GM21381 (cell line): ENCODE measurements at regions not wholly inside any gene's neighbourhood (a gene's known extent, or its start where the extent isn't known, plus 50 kb on each side); places are given as distances from the start of the nearest gene placed in this dataset.

Experiments
- ATAC-seq: cut with Tn5 transposase; IDR thresholded peaks from one replicate; pipeline ENCODE4 v1.9.1; 2021; ENCODE audit warnings: mild to moderate bottlenecking, moderate library complexity; ENCODE audit not compliant: unreplicated experiment

- ATAC-seq = no peak
These were observed 1047.3 kb downstream of the ADGRL2 start for GRCh38 chr1:82848043-82848442.

GRCh38 chr1:82845866-82846265 lies 1045.1 kb downstream of the ADGRL2 start:
- no peak for ATAC-seq

- ATAC-seq = no peak
These were observed 1044.4 kb downstream of the ADGRL2 start for GRCh38 chr1:82844911-82845827.

- no peak for ATAC-seq
These were observed 1043.7 kb downstream of the ADGRL2 start for GRCh38 chr1:82844447-82844846.

GRCh38 chr1:82843876-82844275 lies 1043.1 kb downstream of the ADGRL2 start:
- no peak for ATAC-seq

- no peak for ATAC-seq
These were observed 1039.5 kb downstream of the ADGRL2 start for GRCh38 chr1:82840192-82840591.

- ATAC-seq = no peak
These were observed 1037.2 kb downstream of the ADGRL2 start for GRCh38 chr1:82837766-82838465.

- no peak for ATAC-seq
These were observed 1036.4 kb downstream of the ADGRL2 start for GRCh38 chr1:82836973-82837680.

- ATAC-seq = no peak
These were observed 1035.7 kb downstream of the ADGRL2 start for GRCh38 chr1:82836213-82836972.

GRCh38 chr1:82830690-82831380 lies 1030.1 kb downstream of the ADGRL2 start:
- ATAC-seq = no peak

GRCh38 chr1:82829527-82829926 lies 1028.8 kb downstream of the ADGRL2 start:
- no peak for ATAC-seq

GRCh38 chr1:82823876-82824275 lies 1023.1 kb downstream of the ADGRL2 start:
- ATAC-seq = no peak

- no peak for ATAC-seq
These were observed 1020.1 kb downstream of the ADGRL2 start for GRCh38 chr1:82820816-82821215.

- no peak for ATAC-seq
These were observed 1018.5 kb downstream of the ADGRL2 start for GRCh38 chr1:82819234-82819633.

- no peak for ATAC-seq
These were observed 1017.9 kb downstream of the ADGRL2 start for GRCh38 chr1:82818586-82818985.

- no peak for ATAC-seq
These were observed 1012.7 kb downstream of the ADGRL2 start for GRCh38 chr1:82813386-82813785.

GRCh38 chr1:82810601-82811000 lies 1009.9 kb downstream of the ADGRL2 start:
- no peak for ATAC-seq

GRCh38 chr1:82807563-82807962 lies 1006.8 kb downstream of the ADGRL2 start:
- ATAC-seq = no peak

GRCh38 chr1:82806133-82806532 lies 1005.4 kb downstream of the ADGRL2 start:
- ATAC-seq = no peak

- no peak for ATAC-seq
These were observed 1000.4 kb downstream of the ADGRL2 start for GRCh38 chr1:82801176-82801575.
